HepG2 (cell line): ENCODE measurements at regions not wholly inside any gene's neighbourhood (a gene's known extent, or its start where the extent isn't known, plus 50 kb on each side); places are given as distances from the start of the nearest gene placed in this dataset.

Source experiments
- ATAC-seq: fragments of 200-7000 bp; cut with Tn5 transposase; 3 replicates; pipeline ENCODE4 v1.9.1; 2020; ENCODE audit warnings: mild to moderate bottlenecking, moderate library complexity
- BruUV-seq: library from RNA; stranded (reverse); fragments of 400-500 nt; replicated peaks from 2 replicates; lab custom pipeline; 2021; lab: Mats Ljungman, UMichigan
- CTCF ChIA-PET: fragments of 300-600 bp; formaldehyde crosslinking; extraction: SDS; loops from one replicate; lab custom pipeline; 2021; ENCODE audit warnings: low total read pairs, inconsistent platforms, low intra/inter-chr PET ratio; lab: Yijun Ruan, JAX
- POLR2A ChIA-PET: fragments of 350-600 bp; sonication (Branson Sonifier 250); formaldehyde crosslinking; loops from one replicate; lab custom pipeline; 2020; ENCODE audit warnings: antibody characterized with exemption, inconsistent platforms; lab: Yijun Ruan, JAX
- DNase-seq: peaks from one replicate; pipeline ENCODE4 v3.0.0-alpha.2; 2015; ENCODE audit warnings: low spot score
- FAIRE-seq: peaks from 3 replicates; lab custom pipeline; 2011; peaks lifted over from hg19 to GRCh38; lab: Jason Lieb, UNC
- H2AFZ ChIP-seq: one replicate; pipeline ENCODE4 v1.6.1; 2011; ENCODE audit warnings: low read length, inconsistent platforms
- H3K27ac ChIP-seq: fragments of 300-600 bp; 3 replicates; pipeline ENCODE4 v1.8.0; 2011; ENCODE audit warnings: mixed run types, mild to moderate bottlenecking, mixed read lengths, low read length, inconsistent platforms; ENCODE audit not compliant: insufficient read depth; ENCODE audit errors: extremely low read length
- H3K27me3 ChIP-seq, 2 experiments: fragments of 200-600 bp in 1 of 2; 2 replicates in 1 of 2; 3 replicates in 1 of 2; pipeline versions ENCODE4 v1.6.0 to v1.8.0; 2011; ENCODE audit warnings: low read length in 2 of 2, mild to moderate bottlenecking in 2 of 2, moderate library complexity in 2 of 2, inconsistent platforms in 1 of 2; ENCODE audit not compliant: insufficient read depth in 2 of 2, control insufficient read depth in 1 of 2
- H3K36me3 ChIP-seq, 2 experiments: fragments of 200-600 bp in 1 of 2; replicated peaks in 1 of 2; 2 replicates in 1 of 2; 3 replicates in 1 of 2; pipeline versions ENCODE4 v1.5.1 to v1.8.0; 2011; ENCODE audit warnings: low read length in 2 of 2, inconsistent platforms in 1 of 2; ENCODE audit not compliant: insufficient read depth in 2 of 2, control insufficient read depth in 1 of 2
- H3K4me1 ChIP-seq: 2 replicates; pipeline ENCODE4 v1.5.1; 2012; ENCODE audit warnings: low read length, inconsistent platforms; ENCODE audit not compliant: insufficient read depth
- H3K4me2 ChIP-seq: 2 replicates; pipeline ENCODE4 v1.6.0; 2011; ENCODE audit warnings: low read depth, low read length, inconsistent platforms
- H3K4me3 ChIP-seq, 3 experiments: fragments of 200-600 bp in 1 of 3; sonication (generic), shearing (Covaris generic) in 1 of 3; replicated peaks in 1 of 3; 2 replicates each; pipeline ENCODE4 v1.5.1; 2011 to 2016; ENCODE audit warnings: low read length in 3 of 3, inconsistent platforms in 2 of 3, low read depth in 2 of 3, mild to moderate bottlenecking in 2 of 3, control low read depth in 1 of 3, mixed read lengths in 1 of 3; ENCODE audit not compliant: insufficient read depth in 1 of 3
- H3K79me2 ChIP-seq: one replicate; pipeline ENCODE4 v1.6.1; 2011; ENCODE audit warnings: low read length, inconsistent platforms; ENCODE audit not compliant: insufficient read depth
- H3K9ac ChIP-seq: 2 replicates; pipeline ENCODE4 v1.6.0; 2011; ENCODE audit warnings: mild to moderate bottlenecking, low read depth, low read length, inconsistent platforms; ENCODE audit not compliant: insufficient read depth
- H3K9me3 ChIP-seq: 2 replicates; pipeline ENCODE4 v1.5.1; 2012; ENCODE audit warnings: mild to moderate bottlenecking, low read length
- H4K20me1 ChIP-seq: 2 replicates; pipeline ENCODE4 v1.6.0; 2011; ENCODE audit warnings: inconsistent platforms, mild to moderate bottlenecking, low read length, moderate library complexity; ENCODE audit not compliant: insufficient read depth
- AGO1 ChIP-seq: fragments of 200-400 bp; formaldehyde crosslinking; IDR thresholded peaks from 2 replicates; pipeline ENCODE4 v1.6.1; 2017; ENCODE audit warnings: mild to moderate bottlenecking, low read depth, low read length, moderate library complexity; ENCODE audit not compliant: poor library complexity, severe bottlenecking
- CHD4 ChIP-seq: fragments of 200-600 bp; sonication (generic); IDR thresholded peaks from 2 replicates; pipeline ENCODE4 v1.7.0; 2017; ENCODE audit warnings: mild to moderate bottlenecking, low read length, borderline replicate concordance
- GFI1 ChIP-seq: sonication (generic); formaldehyde crosslinking; IDR thresholded peaks from 2 replicates; pipeline ENCODE4 v1.5.0; 2020; ENCODE audit warnings: missing genetic modification reagents, mild to moderate bottlenecking, borderline replicate concordance
- NCOR1 ChIP-seq: fragments of 200-600 bp; sonication (generic); IDR thresholded peaks from 2 replicates; pipeline ENCODE4 v1.7.0; 2017; ENCODE audit warnings: antibody characterized with exemption, low read length, borderline replicate concordance
- NFKB2 ChIP-seq: sonication (generic); formaldehyde crosslinking; IDR thresholded peaks from 2 replicates; pipeline ENCODE4 v1.4.0; 2020; ENCODE audit warnings: missing genetic modification reagents, borderline replicate concordance
- PPARG ChIP-seq: conservative IDR thresholded peaks from 2 replicates; pipeline ENCODE4 v1.6.1; 2016; ENCODE audit warnings: missing biosample characterization, missing genetic modification reagents
- PREB ChIP-seq: sonication (generic); formaldehyde crosslinking; IDR thresholded peaks from 2 replicates; pipeline ENCODE4 v1.4.0; 2020; ENCODE audit warnings: missing genetic modification reagents
- SIX1 ChIP-seq: sonication (generic); formaldehyde crosslinking; IDR thresholded peaks from 2 replicates; pipeline ENCODE4 v1.4.0; 2020; ENCODE audit warnings: missing genetic modification reagents, borderline replicate concordance
- SMARCC2 ChIP-seq: fragments of 450-650 bp; IDR thresholded peaks from 2 replicates; pipeline ENCODE4 v1.6.1; 2017; ENCODE audit warnings: antibody characterized with exemption, mild to moderate bottlenecking
- TEF ChIP-seq: sonication (generic); formaldehyde crosslinking; IDR thresholded peaks from 2 replicates; pipeline ENCODE4 v1.5.0; 2020; ENCODE audit warnings: missing genetic modification reagents
- THAP7 ChIP-seq: sonication (generic); formaldehyde crosslinking; IDR thresholded peaks from 2 replicates; pipeline ENCODE4 v1.8.1; 2023; ENCODE audit warnings: mild to moderate bottlenecking, missing genetic modification reagents
- UBTF ChIP-seq: sonication (generic); formaldehyde crosslinking; IDR thresholded peaks from 2 replicates; pipeline ENCODE4 v1.4.0; 2020; ENCODE audit warnings: mild to moderate bottlenecking, missing genetic modification reagents
- ZEB1 ChIP-seq: IDR thresholded peaks from 2 replicates; pipeline ENCODE4 v1.6.1; 2012; ENCODE audit warnings: mild to moderate bottlenecking, low read depth, inconsistent platforms; ENCODE audit not compliant: insufficient replicate concordance
- ZNF503 ChIP-seq: sonication (generic); formaldehyde crosslinking; IDR thresholded peaks from 2 replicates; pipeline ENCODE4 v1.4.0; 2020; ENCODE audit warnings: missing genetic modification reagents
- ZNF672 ChIP-seq: sonication (generic); formaldehyde crosslinking; IDR thresholded peaks from 2 replicates; pipeline ENCODE4 v1.8.1; 2022; ENCODE audit warnings: missing genetic modification reagents
- ZNF709 ChIP-seq: sonication (generic); formaldehyde crosslinking; IDR thresholded peaks from 2 replicates; pipeline ENCODE4 v1.5.0; 2020; ENCODE audit warnings: mild to moderate bottlenecking, missing genetic modification reagents
- ZNF775 ChIP-seq: sonication (generic); formaldehyde crosslinking; IDR thresholded peaks from 2 replicates; pipeline ENCODE4 v1.4.0; 2020; ENCODE audit warnings: missing genetic modification reagents, mild to moderate bottlenecking, moderate library complexity, borderline replicate concordance
- ZNF891 ChIP-seq: sonication (generic); formaldehyde crosslinking; IDR thresholded peaks from 2 replicates; pipeline ENCODE4 v1.5.0; 2020; ENCODE audit warnings: mild to moderate bottlenecking, missing genetic modification reagents
- ZZZ3 ChIP-seq: sonication (generic); formaldehyde crosslinking; IDR thresholded peaks from 2 replicates; pipeline ENCODE4 v1.4.0; 2020; ENCODE audit warnings: missing genetic modification reagents, mild to moderate bottlenecking, borderline replicate concordance
- WGBS: methylation state at CpG from one replicate; pipeline ENCODE4 v1.1.6; 2017; ENCODE audit warnings: low lambda C conversion rate; 5-methylcytosine and 5-hydroxymethylcytosine counted together
- in situ Hi-C: cut with HindIII; loops from 2 replicates; pipeline ENCODE4 v1.10.0; 2017; ENCODE audit warnings: low pct_unique_long_range_greater_than_20kb; ENCODE audit not compliant: extremely low pct_ligation_motif_present
- intact Hi-C: fragments of 100-400 bp; cut with micrococcal nuclease; formaldehyde crosslinking; loops from one replicate; pipeline ENCODE4 v1.10.0; 2022; ENCODE audit not compliant: unreplicated experiment

GRCh38 chr3:68072062-68072461, 417.6 kb upstream of the SUCLG2 start (continued):
- TF ChIP-seq UBTF (CRISPR knock-in tag) (no peak), ZNF775 (CRISPR knock-in tag) (no peak), NCOR1 (no peak), ZZZ3 (no peak), ZNF672 (CRISPR knock-in tag) (no peak), ZNF709 (CRISPR knock-in tag) (no peak), THAP7 (CRISPR knock-in tag) (no peak)

- no CpG with 5 or more reads among the region's 2 CpGs for WGBS
- no peak overlapping the region for H2AFZ ChIP-seq
- no peak overlapping the region for H3K4me3 ChIP-seq
- no peak for ATAC-seq
- no peak overlapping the region for H3K4me2 ChIP-seq
- no TSS peak for BruUV-seq
- ChIA-PET POLR2A (no interaction called here), CTCF (no interaction called here)
- no peak for FAIRE-seq
- in situ Hi-C loops: no loop called here
- no peak overlapping the region for H3K27ac ChIP-seq
- H3K36me3 ChIP-seq: no peaks in the 10 kb centered on the region
- intact Hi-C loops: no loop called here
- no peak for DNase-seq
- H4K20me1 ChIP-seq: no peaks in the 10 kb centered on the region
- no peaks in the 10 kb centered on the region for H3K4me1 ChIP-seq
- H3K27me3 ChIP-seq: no peaks in the 10 kb centered on the region; a peak in 1 of 5 replicates
- no peak overlapping the region for H3K9ac ChIP-seq
- no peaks in the 10 kb centered on the region for H3K79me2 ChIP-seq
- no peaks in the 10 kb centered on the region for H3K9me3 ChIP-seq
- TF ChIP-seq SMARCC2 (no peak), NFKB2 (CRISPR knock-in tag) (no peak), PPARG (CRISPR knock-in tag) (no peak), ZNF503 (CRISPR knock-in tag) (no peak), ZNF891 (CRISPR knock-in tag) (no peak), TEF (CRISPR knock-in tag) (no peak), CHD4 (no peak), GFI1 (CRISPR knock-in tag) (no peak), PREB (CRISPR knock-in tag) (no peak), SIX1 (no peak), ZEB1 (no peak), AGO1 (no peak)
Observed at GRCh38 chr3:68070186-68070585, 415.8 kb upstream of the SUCLG2 start.
